Upper lobe of left lung (tissue), 6 donors: ENCODE measurements at regions not wholly inside any gene's neighbourhood (a gene's known extent, or its start where the extent isn't known, plus 50 kb on each side); places are given as distances from the start of the nearest gene placed in this dataset.
"Not testable (repeated sequence)": the region's sequence is repeated elsewhere in the genome, so short reads cannot be mapped to it uniquely, and the experiment has no call there.

Source experiments
- ATAC-seq, 2 donors: fragments of 200-7000 bp; cut with Tn5 transposase; one replicate each; pipeline ENCODE4 v1.9.1; 2022; ENCODE audit warnings: mild to moderate bottlenecking in 2 of 2, moderate library complexity in 2 of 2; ENCODE audit not compliant: low FRiP score in 2 of 2
- DNase-seq, 2 donors: peaks; one replicate each; pipeline ENCODE4 v3.0.0-alpha.2; 2019 to 2020
- H3K27ac ChIP-seq, 4 donors: fragments of 200-600 bp; sonication (generic); one replicate each; pipeline ENCODE4 v1.5.1; 2016 to 2019
- H3K27me3 ChIP-seq, 4 donors: fragments of 200-600 bp; sonication (generic); one replicate each; pipeline ENCODE4 v1.5.1; 2017 to 2019
- H3K36me3 ChIP-seq, 4 donors: fragments of 200-600 bp; sonication (generic); one replicate each; pipeline ENCODE4 v1.5.1; 2016 to 2019
- H3K4me1 ChIP-seq, 4 donors: fragments of 200-600 bp; sonication (generic); one replicate each; pipeline ENCODE4 v1.5.1; 2018 to 2019
- H3K4me3 ChIP-seq, 4 donors: fragments of 200-600 bp; sonication (generic); one replicate each; pipeline ENCODE4 v1.5.1; 2017 to 2019; ENCODE audit warnings: mild to moderate bottlenecking in 2 of 4, moderate library complexity in 1 of 4
- H3K9me3 ChIP-seq, 4 donors: fragments of 200-600 bp; sonication (generic); one replicate each; pipeline ENCODE4 v1.5.1; 2018 to 2019
- EP300 ChIP-seq, 4 donors: sonication (generic); formaldehyde crosslinking; IDR thresholded peaks; one replicate each; pipeline ENCODE4 v1.5.1; 2017; ENCODE audit warnings: antibody characterized with exemption in 4 of 4, control low read depth in 2 of 4
- POLR2A ChIP-seq, 4 donors: fragments of 450-650 bp; IDR thresholded peaks; one replicate each; pipeline ENCODE4 v1.5.1; 2016 to 2017; ENCODE audit warnings: antibody characterized with exemption in 4 of 4, mild to moderate bottlenecking in 2 of 4
- POLR2AphosphoS5 ChIP-seq, 2 donors: sonication (generic); formaldehyde crosslinking; IDR thresholded peaks; one replicate each; pipeline ENCODE4 v1.5.1; 2017; ENCODE audit warnings: antibody characterized with exemption in 2 of 2
- WGBS, 2 donors: methylation state at CpG; one replicate each; pipeline ENCODE4 v1.1.5; 2017 to 2018; 5-methylcytosine and 5-hydroxymethylcytosine counted together
- TF ChIP-seq, protein P1 (sequence below), 6 experiments: fragments of 450-650 bp in 4 of 6; fragments of 200-600 bp in 2 of 6; sonication (generic) in 2 of 6; IDR thresholded peaks; one replicate each; pipeline ENCODE4 v1.5.1; 2016 to 2019; ENCODE audit warnings: antibody characterized with exemption in 6 of 6
- donor health status: DM: no; HTN: no; CAD: no; lungs with moderate emphysema.
- donor health status: DM: no; HTN: yes; CAD: no; lungs with severe emphysema.

DNA sequence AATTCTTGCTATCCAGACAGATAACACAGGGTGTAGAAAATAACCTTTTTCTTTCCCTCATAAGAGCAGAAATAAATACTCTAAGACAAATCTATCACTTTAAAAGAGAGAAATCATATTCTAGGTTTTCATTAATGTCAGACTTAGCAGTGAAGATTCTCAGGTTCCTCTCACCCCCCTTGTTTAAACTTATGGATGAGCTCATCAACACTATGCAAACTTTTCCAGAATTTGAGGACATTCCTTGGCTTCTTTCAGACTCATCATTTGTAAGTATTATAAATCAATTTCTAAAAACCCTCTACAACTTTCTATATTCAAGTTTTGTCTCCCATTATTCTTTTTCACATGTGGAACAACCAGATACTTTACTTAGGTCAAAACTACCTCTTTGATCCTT lies 374.9 kb upstream of the TRPC7 start:
- Histone ChIP-seq H3K4me1 (no peaks in the 10 kb centered on the region), H3K36me3 (no peaks in the 10 kb centered on the region), H3K9me3 (peaks cover 0 to 10% (median 0%) of the 10 kb centered on the region in 4 donors), H3K27me3 (no peaks in the 10 kb centered on the region), H3K27ac (no peak overlapping the region), H3K4me3 (no peak overlapping the region)
- ATAC-seq (no peak), DNase-seq (no peak)
- TF ChIP-seq POLR2AphosphoS5 (IDR thresholded peaks at IDR 0.05) (no peak), POLR2A (IDR thresholded peaks at IDR 0.05) (no peak), EP300 (IDR thresholded peaks at IDR 0.05) (no peak)
- TF ChIP-seq, protein P1, sequence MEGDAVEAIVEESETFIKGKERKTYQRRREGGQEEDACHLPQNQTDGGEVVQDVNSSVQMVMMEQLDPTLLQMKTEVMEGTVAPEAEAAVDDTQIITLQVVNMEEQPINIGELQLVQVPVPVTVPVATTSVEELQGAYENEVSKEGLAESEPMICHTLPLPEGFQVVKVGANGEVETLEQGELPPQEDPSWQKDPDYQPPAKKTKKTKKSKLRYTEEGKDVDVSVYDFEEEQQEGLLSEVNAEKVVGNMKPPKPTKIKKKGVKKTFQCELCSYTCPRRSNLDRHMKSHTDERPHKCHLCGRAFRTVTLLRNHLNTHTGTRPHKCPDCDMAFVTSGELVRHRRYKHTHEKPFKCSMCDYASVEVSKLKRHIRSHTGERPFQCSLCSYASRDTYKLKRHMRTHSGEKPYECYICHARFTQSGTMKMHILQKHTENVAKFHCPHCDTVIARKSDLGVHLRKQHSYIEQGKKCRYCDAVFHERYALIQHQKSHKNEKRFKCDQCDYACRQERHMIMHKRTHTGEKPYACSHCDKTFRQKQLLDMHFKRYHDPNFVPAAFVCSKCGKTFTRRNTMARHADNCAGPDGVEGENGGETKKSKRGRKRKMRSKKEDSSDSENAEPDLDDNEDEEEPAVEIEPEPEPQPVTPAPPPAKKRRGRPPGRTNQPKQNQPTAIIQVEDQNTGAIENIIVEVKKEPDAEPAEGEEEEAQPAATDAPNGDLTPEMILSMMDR (IDR thresholded peaks at IDR 0.05), result no peak

DNA sequence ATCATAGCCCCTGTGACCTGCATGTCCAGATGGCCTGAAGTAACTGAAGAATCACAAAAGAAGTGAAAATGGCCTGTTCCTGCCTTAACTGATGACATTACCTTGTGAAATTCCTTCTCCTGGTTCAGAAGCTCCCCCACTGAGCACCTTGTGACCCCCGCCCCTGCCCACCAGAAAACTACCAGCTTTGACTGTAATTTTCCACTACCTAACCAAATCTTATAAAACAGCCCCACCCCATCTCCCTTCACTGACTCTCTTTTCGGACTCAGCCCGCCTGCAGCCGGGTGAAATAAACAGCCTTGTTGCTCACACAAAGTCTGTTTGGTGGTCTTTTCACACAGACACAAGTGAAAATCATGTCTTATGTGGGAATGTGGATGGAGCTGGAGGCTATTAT lies 373.9 kb upstream of the TRPC7 start:
- H3K27ac ChIP-seq, DNase-seq, H3K4me1 ChIP-seq, H3K36me3 ChIP-seq, ATAC-seq, H3K27me3 ChIP-seq, H3K4me3 ChIP-seq: not testable (repeated sequence)
- 74 to 77% methylated on average over 4 of the region's 4 CpGs for WGBS, 2 donors
- peaks cover 0 to 10% (median 0%) of the 10 kb centered on the region in 4 donors for H3K9me3 ChIP-seq

GRCh38 chr5:136738829-136739228 lies 373.5 kb upstream of the TRPC7 start:
- Histone ChIP-seq H3K27me3 (no peaks in the 10 kb centered on the region), H3K4me3 (no peak overlapping the region), H3K36me3 (no peaks in the 10 kb centered on the region), H3K9me3 (peaks cover 0 to 10% (median 0%) of the 10 kb centered on the region in 4 donors), H3K4me1 (no peaks in the 10 kb centered on the region), H3K27ac (no peak overlapping the region)
- 83 to 88% methylated on average over 2 of the region's 2 CpGs for WGBS, 2 donors
- no peak for TF ChIP-seq POLR2AphosphoS5 (IDR thresholded peaks at IDR 0.05)
- TF ChIP-seq EP300 (IDR thresholded peaks at IDR 0.05), result no peak
- TF ChIP-seq, protein P1 (IDR thresholded peaks at IDR 0.05), result no peak
- no peak for DNase-seq
- ATAC-seq, result no peak

GRCh38 chr5:136736021-136736420 lies 370.7 kb upstream of the TRPC7 start:
- no peaks in the 10 kb centered on the region for H3K27me3 ChIP-seq

DNA sequence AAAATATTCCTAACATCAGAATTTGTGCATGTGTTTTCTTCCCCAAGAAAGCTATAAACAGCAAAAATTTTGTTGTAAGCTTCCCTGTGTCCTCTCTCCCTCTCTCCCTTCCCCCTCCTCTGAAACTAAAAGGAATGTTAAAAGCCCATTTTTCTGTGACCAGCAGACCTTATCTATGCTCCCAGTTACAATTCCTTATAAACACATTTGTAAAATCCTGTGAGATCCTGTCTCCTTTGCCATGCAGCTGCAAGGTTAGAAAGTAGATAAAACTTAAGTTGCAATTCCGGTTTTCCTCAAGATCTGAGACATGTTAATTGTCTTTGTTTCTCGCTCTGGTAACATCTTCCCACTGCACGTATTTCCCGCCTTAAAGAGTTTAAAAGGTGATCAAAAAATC lies 370.3 kb upstream of the TRPC7 start:
- ATAC-seq, H3K27ac ChIP-seq, H3K4me3 ChIP-seq, H3K27me3 ChIP-seq, H3K36me3 ChIP-seq, DNase-seq, H3K9me3 ChIP-seq, H3K4me1 ChIP-seq: not testable (repeated sequence)
- 38 to 41% methylated on average over 4 of the region's 4 CpGs for WGBS, 2 donors

More at GRCh38 chr5:136736021-136736420, 370.7 kb upstream of the TRPC7 start:
- TF ChIP-seq POLR2A (IDR thresholded peaks at IDR 0.05), result no peak
- TF ChIP-seq EP300 (IDR thresholded peaks at IDR 0.05), result no peak
- ATAC-seq, result no peak
- Histone ChIP-seq H3K27ac (no peak overlapping the region), H3K4me1 (no peaks in the 10 kb centered on the region), H3K9me3 (no peaks in the 10 kb centered on the region), H3K4me3 (no peak overlapping the region), H3K36me3 (no peaks in the 10 kb centered on the region)
- 45 to 46% methylated on average over 6 of the region's 6 CpGs for WGBS, 2 donors
- no peak for DNase-seq

- Histone ChIP-seq H3K36me3 (no peaks in the 10 kb centered on the region), H3K27me3 (no peaks in the 10 kb centered on the region), H3K4me1 (no peaks in the 10 kb centered on the region), H3K27ac (no peak overlapping the region), H3K9me3 (no peaks in the 10 kb centered on the region), H3K4me3 (no peak overlapping the region)
- 75 to 77% methylated on average over 1 of the region's 1 CpG for WGBS, 2 donors
- TF ChIP-seq, protein P1 (IDR thresholded peaks at IDR 0.05), result no peak
- no peak for TF ChIP-seq POLR2A (IDR thresholded peaks at IDR 0.05)
- no peak for ATAC-seq
- DNase-seq, result no peak
Observed at GRCh38 chr5:136734628-136735027, 369.3 kb upstream of the TRPC7 start.
